Fibroblast of pulmonary artery (primary cell): ENCODE measurements at regions not wholly inside any gene's neighbourhood (a gene's known extent, or its start where the extent isn't known, plus 50 kb on each side); places are given as distances from the start of the nearest gene placed in this dataset.
"Not testable (repeated sequence)": the region's sequence is repeated elsewhere in the genome, so short reads cannot be mapped to it uniquely, and the experiment has no call there.

ENCODE experiments used
- DNase-seq: peaks from one replicate; pipeline ENCODE4 v3.0.0-alpha.2; 2010; ENCODE audit warnings: low read depth
- H3K4me3 ChIP-seq: replicated peaks from 2 replicates; pipeline ENCODE4 v1.5.1; 2011; ENCODE audit warnings: low read depth, mild to moderate bottlenecking, control low read depth, low read length, moderate library complexity
- CTCF ChIP-seq: IDR thresholded peaks from 2 replicates; pipeline ENCODE4 v1.5.1; 2011; ENCODE audit warnings: mild to moderate bottlenecking, control low read depth, low read length, inconsistent platforms; ENCODE audit errors: missing control alignments

GRCh38 chr4:117596917-117597480, 437.3 kb upstream of the NDST3 start:
- no peak for TF ChIP-seq CTCF
- DNase-seq: no peak

GRCh38 chr4:117599393-117599792, 434.9 kb upstream of the NDST3 start:
- DNase-seq: not testable (repeated sequence)

More at GRCh38 chr4:117596917-117597480, 437.3 kb upstream of the NDST3 start:
- no peak overlapping the region for H3K4me3 ChIP-seq

GRCh38 chr4:117600936-117601335, 433.4 kb upstream of the NDST3 start:
- DNase-seq, H3K4me3 ChIP-seq: not testable (repeated sequence)

More at GRCh38 chr4:117599393-117599792, 434.9 kb upstream of the NDST3 start:
- H3K4me3 ChIP-seq: not testable (repeated sequence)

- no peak for DNase-seq
- no peak overlapping the region for H3K4me3 ChIP-seq
- TF ChIP-seq CTCF: no peak
Measured at GRCh38 chr4:117610706-117611308, 423.5 kb upstream of the NDST3 start.

GRCh38 chr4:117621673-117622072, 412.6 kb upstream of the NDST3 start:
- no peak for DNase-seq
- no peak overlapping the region for H3K4me3 ChIP-seq
- no peak for TF ChIP-seq CTCF

- TF ChIP-seq CTCF: no peak
- no peak overlapping the region for H3K4me3 ChIP-seq
- DNase-seq: no peak
Measured at GRCh38 chr4:117623326-117623725, 411.0 kb upstream of the NDST3 start.

- TF ChIP-seq CTCF: no peak
- DNase-seq: no peak
- H3K4me3 ChIP-seq: no peak overlapping the region
Measured at GRCh38 chr4:117626664-117627063, 407.6 kb upstream of the NDST3 start.

- no peak for TF ChIP-seq CTCF
- no peak overlapping the region for H3K4me3 ChIP-seq
- no peak for DNase-seq
Measured at GRCh38 chr4:117634716-117635115, 399.6 kb upstream of the NDST3 start.
